Hepatocyte (in vitro differentiated cells): ENCODE measurements at regions not wholly inside any gene's neighbourhood (a gene's known extent, or its start where the extent isn't known, plus 50 kb on each side); places are given as distances from the start of the nearest gene placed in this dataset.

Experiments used
- DNase-seq: peaks from one replicate; pipeline ENCODE4 v3.0.0-alpha.2; 2016; ENCODE audit warnings: low spot score
- H2AFZ ChIP-seq: fragments of 200-600 bp; sonication (generic); 2 replicates; pipeline ENCODE4 v1.6.0; 2016; ENCODE audit warnings: antibody characterized with exemption, mild to moderate bottlenecking
- H3K27ac ChIP-seq: fragments of 200-600 bp; sonication (generic); 2 replicates; pipeline ENCODE4 v1.5.1; 2016; ENCODE audit warnings: mild to moderate bottlenecking
- H3K27me3 ChIP-seq: fragments of 200-600 bp; sonication (generic); 2 replicates; pipeline ENCODE4 v1.6.1; 2016
- H3K36me3 ChIP-seq: fragments of 200-600 bp; sonication (generic); replicated peaks from 2 replicates; pipeline ENCODE4 v1.5.1; 2016; ENCODE audit warnings: low read depth; ENCODE audit not compliant: insufficient read depth
- H3K4me1 ChIP-seq: fragments of 200-600 bp; sonication (generic); 2 replicates; pipeline ENCODE4 v1.5.1; 2016; ENCODE audit warnings: mild to moderate bottlenecking, moderate library complexity; ENCODE audit not compliant: insufficient read depth
- H3K4me2 ChIP-seq: fragments of 200-600 bp; sonication (generic); 2 replicates; pipeline ENCODE4 v1.6.0; 2016
- H3K4me3 ChIP-seq: fragments of 200-600 bp; sonication (generic); 2 replicates; pipeline ENCODE4 v1.5.1; 2016; ENCODE audit warnings: mild to moderate bottlenecking
- H3K79me2 ChIP-seq: fragments of 200-600 bp; sonication (generic); 2 replicates; pipeline ENCODE4 v1.6.0; 2017; ENCODE audit warnings: mild to moderate bottlenecking
- H3K9me2 ChIP-seq: fragments of 200-600 bp; sonication (generic); replicated peaks from 2 replicates; pipeline ENCODE4 v1.6.0; 2017; ENCODE audit warnings: mild to moderate bottlenecking; ENCODE audit not compliant: insufficient read depth
- H3K9me3 ChIP-seq: fragments of 200-600 bp; sonication (generic); 2 replicates; pipeline ENCODE4 v1.5.1; 2016; ENCODE audit warnings: low read depth, mild to moderate bottlenecking
- H4K20me1 ChIP-seq: fragments of 200-600 bp; sonication (generic); 2 replicates; pipeline ENCODE4 v1.6.0; 2016; ENCODE audit warnings: mild to moderate bottlenecking; ENCODE audit not compliant: insufficient read depth, poor library complexity, severe bottlenecking
- EZH2 ChIP-seq: fragments of 200-600 bp; sonication (generic); IDR thresholded peaks from 2 replicates; pipeline ENCODE4 v1.6.1; 2016; ENCODE audit warnings: antibody characterized with exemption, mild to moderate bottlenecking, borderline replicate concordance
- EZH2phosphoT487 ChIP-seq: fragments of 200-600 bp; sonication (generic); IDR thresholded peaks from one replicate; pipeline ENCODE4 v1.6.1; 2018; ENCODE audit warnings: antibody characterized with exemption, mild to moderate bottlenecking, low read depth, moderate library complexity; ENCODE audit not compliant: unreplicated experiment, severe bottlenecking
- WGBS: methylation state at CpG from one replicate; pipeline ENCODE4 v1.1.6; 2016; ENCODE audit warnings: low lambda C conversion rate; ENCODE audit errors: missing lambda C conversion rate; 5-methylcytosine and 5-hydroxymethylcytosine counted together
- TF ChIP-seq, protein P1 (sequence below): fragments of 200-600 bp; sonication (generic); IDR thresholded peaks from 2 replicates; pipeline ENCODE4 v1.5.1; 2016; ENCODE audit warnings: antibody characterized with exemption, mild to moderate bottlenecking; ENCODE audit not compliant: poor library complexity

DNA sequence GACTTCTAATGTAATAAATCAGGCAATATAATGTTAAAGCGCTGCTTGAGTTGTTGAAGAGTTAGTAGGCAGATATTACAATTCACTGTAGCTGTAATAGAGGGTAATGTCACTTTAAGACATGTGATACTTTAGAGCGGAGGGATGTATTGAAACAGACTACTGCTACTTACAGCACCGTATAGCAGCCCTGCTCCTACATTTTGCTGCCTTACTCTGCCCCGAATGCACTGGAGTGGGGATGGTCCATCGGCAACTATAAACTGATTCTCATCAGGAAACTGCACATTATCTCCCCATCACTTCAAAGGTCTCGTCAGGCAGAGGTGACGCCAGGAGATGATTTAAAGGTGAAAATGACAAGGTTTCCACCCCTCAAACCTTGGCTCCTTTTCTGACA lies 349.7 kb upstream of the SUCLG2 start:
- Histone ChIP-seq H3K4me1 (no peaks in the 10 kb centered on the region), H3K27me3 (peaks cover 44% of the 10 kb centered on the region), H3K4me3 (no peak overlapping the region), H4K20me1 (no peaks in the 10 kb centered on the region), H3K9me2 (no peaks in the 10 kb centered on the region), H3K79me2 (no peaks in the 10 kb centered on the region), H3K9me3 (no peaks in the 10 kb centered on the region), H3K4me2 (peak overlapping the region; percentile 51), H3K27ac (no peak overlapping the region), H3K36me3 (no peaks in the 10 kb centered on the region), H2AFZ (no peak overlapping the region)
- TF ChIP-seq, protein P1, sequence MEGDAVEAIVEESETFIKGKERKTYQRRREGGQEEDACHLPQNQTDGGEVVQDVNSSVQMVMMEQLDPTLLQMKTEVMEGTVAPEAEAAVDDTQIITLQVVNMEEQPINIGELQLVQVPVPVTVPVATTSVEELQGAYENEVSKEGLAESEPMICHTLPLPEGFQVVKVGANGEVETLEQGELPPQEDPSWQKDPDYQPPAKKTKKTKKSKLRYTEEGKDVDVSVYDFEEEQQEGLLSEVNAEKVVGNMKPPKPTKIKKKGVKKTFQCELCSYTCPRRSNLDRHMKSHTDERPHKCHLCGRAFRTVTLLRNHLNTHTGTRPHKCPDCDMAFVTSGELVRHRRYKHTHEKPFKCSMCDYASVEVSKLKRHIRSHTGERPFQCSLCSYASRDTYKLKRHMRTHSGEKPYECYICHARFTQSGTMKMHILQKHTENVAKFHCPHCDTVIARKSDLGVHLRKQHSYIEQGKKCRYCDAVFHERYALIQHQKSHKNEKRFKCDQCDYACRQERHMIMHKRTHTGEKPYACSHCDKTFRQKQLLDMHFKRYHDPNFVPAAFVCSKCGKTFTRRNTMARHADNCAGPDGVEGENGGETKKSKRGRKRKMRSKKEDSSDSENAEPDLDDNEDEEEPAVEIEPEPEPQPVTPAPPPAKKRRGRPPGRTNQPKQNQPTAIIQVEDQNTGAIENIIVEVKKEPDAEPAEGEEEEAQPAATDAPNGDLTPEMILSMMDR, result no peak
- TF ChIP-seq EZH2 (no peak), EZH2phosphoT487 (no peak)
- DNase-seq, result no peak
- 42% methylated on average over 7 of the region's 7 CpGs for WGBS

DNA sequence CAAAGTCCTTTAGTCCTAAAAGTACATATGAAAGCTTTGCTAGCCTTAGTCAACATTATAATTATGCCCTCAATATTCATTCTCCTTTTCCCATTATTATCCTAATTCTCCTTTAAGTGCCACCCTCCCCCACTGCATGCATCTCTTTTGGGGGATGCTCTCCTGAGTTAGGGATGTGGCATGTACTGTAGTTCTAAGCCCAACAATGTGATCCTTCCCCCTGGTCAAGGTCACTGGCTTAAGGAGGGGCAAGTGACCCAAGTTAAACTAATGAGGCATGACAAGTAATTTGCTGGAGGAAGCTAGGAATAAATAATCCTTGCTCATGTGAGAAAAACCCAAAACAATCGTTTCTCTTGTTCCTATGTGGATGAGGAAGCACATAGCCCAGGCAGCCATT lies 343.9 kb upstream of the SUCLG2 start:
- TF ChIP-seq EZH2phosphoT487, result no peak
- TF ChIP-seq, protein P1, result no peak
- TF ChIP-seq EZH2, result no peak
- no peak overlapping the region for H3K27ac ChIP-seq
- no peaks in the 10 kb centered on the region for H3K9me2 ChIP-seq
- H3K9me3 ChIP-seq, result no peaks in the 10 kb centered on the region
- H3K4me2 ChIP-seq, result no peak overlapping the region
- H3K4me1 ChIP-seq, result no peaks in the 10 kb centered on the region
- H3K79me2 ChIP-seq, result no peaks in the 10 kb centered on the region
- no peaks in the 10 kb centered on the region for H3K36me3 ChIP-seq
- H3K27me3 ChIP-seq, result no peaks in the 10 kb centered on the region
- DNase-seq, result no peak
- no peaks in the 10 kb centered on the region for H4K20me1 ChIP-seq
- WGBS, result 73% methylated on average over 1 of the region's 1 CpG
- H2AFZ ChIP-seq, result no peak overlapping the region
- H3K4me3 ChIP-seq, result no peak overlapping the region

DNA sequence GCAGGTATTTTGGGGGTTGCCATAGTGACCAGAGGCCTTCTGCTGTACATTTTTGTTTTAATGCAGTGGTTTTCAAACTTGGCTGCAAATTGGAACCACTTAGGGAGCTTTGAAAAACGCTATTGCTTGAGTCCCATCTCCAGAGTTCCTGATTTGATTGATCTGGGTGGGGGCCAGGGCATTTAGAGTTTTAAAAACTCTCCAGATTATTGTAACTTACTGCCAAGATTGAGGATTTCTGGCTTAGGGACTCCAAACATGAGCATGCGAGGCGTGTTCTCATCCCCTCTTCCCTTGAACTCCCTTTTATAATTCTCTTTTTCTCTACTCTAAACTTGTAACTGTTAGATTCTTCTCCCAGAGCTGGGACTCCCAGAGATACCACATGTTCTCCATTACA lies 340.8 kb upstream of the SUCLG2 start:
- no peak overlapping the region for H3K4me3 ChIP-seq
- no peak for DNase-seq
- H3K36me3 ChIP-seq, result no peaks in the 10 kb centered on the region
- no peak overlapping the region for H2AFZ ChIP-seq
- no peaks in the 10 kb centered on the region for H3K27me3 ChIP-seq
- no peaks in the 10 kb centered on the region for H4K20me1 ChIP-seq
- H3K27ac ChIP-seq, result no peak overlapping the region
- TF ChIP-seq EZH2 (no peak), EZH2phosphoT487 (no peak)
- TF ChIP-seq, protein P1, result no peak
- H3K4me1 ChIP-seq, result no peaks in the 10 kb centered on the region
- no peak overlapping the region for H3K4me2 ChIP-seq
- no peaks in the 10 kb centered on the region for H3K79me2 ChIP-seq
- WGBS, result 60% methylated on average over 3 of the region's 3 CpGs
- H3K9me2 ChIP-seq, result no peaks in the 10 kb centered on the region
- H3K9me3 ChIP-seq, result no peaks in the 10 kb centered on the region

DNA sequence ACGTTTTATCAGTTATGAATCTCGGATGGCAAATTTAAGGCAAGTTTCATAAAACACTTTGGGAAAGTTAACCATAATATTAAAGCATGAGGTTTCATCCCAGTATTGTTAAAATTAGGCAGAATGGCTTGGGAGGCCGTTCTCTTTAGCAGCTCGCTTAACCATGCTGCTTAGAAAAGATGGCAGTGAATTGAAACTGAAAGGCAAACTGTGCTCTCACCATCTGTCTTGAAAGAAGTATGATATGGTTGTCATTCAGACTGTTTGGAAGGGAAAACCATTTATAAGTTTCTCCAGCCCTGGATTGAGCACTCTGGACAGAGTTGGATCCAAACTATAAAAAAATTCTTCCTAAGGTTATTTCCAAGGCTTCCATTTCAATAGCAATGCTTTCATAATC lies 332.3 kb upstream of the SUCLG2 start:
- DNase-seq, result no peak
- H3K9me2 ChIP-seq, result no peaks in the 10 kb centered on the region
- H3K79me2 ChIP-seq, result no peaks in the 10 kb centered on the region
- WGBS, result 90% methylated on average over 4 of the region's 4 CpGs
- H3K9me3 ChIP-seq, result no peaks in the 10 kb centered on the region
- H3K4me2 ChIP-seq, result no peak overlapping the region
- H3K4me3 ChIP-seq, result no peak overlapping the region
- H3K27ac ChIP-seq, result no peak overlapping the region
- no peaks in the 10 kb centered on the region for H3K36me3 ChIP-seq
- H2AFZ ChIP-seq, result no peak overlapping the region
- H3K27me3 ChIP-seq, result no peaks in the 10 kb centered on the region
- no peaks in the 10 kb centered on the region for H4K20me1 ChIP-seq
- no peaks in the 10 kb centered on the region for H3K4me1 ChIP-seq
- TF ChIP-seq, protein P1, result no peak
- TF ChIP-seq EZH2 (no peak), EZH2phosphoT487 (no peak)
